SK-N-SH (cell line): ENCODE measurements at regions not wholly inside any gene's neighbourhood (a gene's known extent, or its start where the extent isn't known, plus 50 kb on each side); places are given as distances from the start of the nearest gene placed in this dataset.

ENCODE experiments used
- CTCF ChIA-PET: fragments of 300-600, 350-600 bp; formaldehyde crosslinking; extraction: SDS; loops from one replicate; lab custom pipeline; 2021; lab: Yijun Ruan, JAX
- POLR2A ChIA-PET: fragments of 350-600 bp; sonication (Branson Sonifier 250); formaldehyde crosslinking; extraction: SDS; loops from one replicate; lab custom pipeline; 2020; ENCODE audit warnings: antibody characterized with exemption, inconsistent platforms; lab: Yijun Ruan, JAX
- DNase-seq: peaks from one replicate; pipeline ENCODE4 v3.0.0; 2012
- H2AFZ ChIP-seq: fragments of 200-600 bp; sonication (generic); 2 replicates; pipeline ENCODE4 v1.8.1; 2016; ENCODE audit warnings: antibody characterized with exemption, mild to moderate bottlenecking, low read depth
- H3F3A ChIP-seq: fragments of 200-600 bp; sonication (generic); replicated peaks from 2 replicates; pipeline ENCODE3; 2016; ENCODE audit warnings: antibody characterized with exemption, mild to moderate bottlenecking; ENCODE audit not compliant: insufficient read depth
- H3K27ac ChIP-seq, 2 experiments: fragments of 200-500 bp in 1 of 2; fragments of 200-600 bp in 1 of 2; sonication (Bioruptor generic) in 1 of 2; sonication (generic), shearing (Covaris generic) in 1 of 2; 2 replicates each; pipeline versions ENCODE4 v1.5.1 to v1.6.1; 2014 to 2016; ENCODE audit warnings: low read depth in 2 of 2, inconsistent platforms in 1 of 2, low read length in 1 of 2, mild to moderate bottlenecking in 1 of 2, mixed read lengths in 1 of 2
- H3K27me3 ChIP-seq: fragments of 200-600 bp; sonication (generic), shearing (Covaris generic); 2 replicates; pipeline ENCODE4 v1.6.1; 2016; ENCODE audit warnings: mixed run types; ENCODE audit not compliant: insufficient read depth
- H3K36me3 ChIP-seq, 2 experiments: fragments of 200-500 bp in 1 of 2; fragments of 200-600 bp in 1 of 2; sonication (Bioruptor generic) in 1 of 2; sonication (generic) in 1 of 2; replicated peaks in 1 of 2; 2 replicates each; pipeline versions ENCODE3 to v1.5.1; 2014 to 2016; ENCODE audit warnings: low read length in 1 of 2, mild to moderate bottlenecking in 1 of 2; ENCODE audit not compliant: insufficient read depth in 2 of 2, control insufficient read depth in 1 of 2
- H3K4me1 ChIP-seq, 2 experiments: fragments of 200-500 bp in 1 of 2; fragments of 200-600 bp in 1 of 2; sonication (Bioruptor generic) in 1 of 2; sonication (generic), shearing (Covaris generic) in 1 of 2; 2 replicates each; pipeline versions ENCODE4 v1.5.1 to v1.6.1; 2014 to 2016; ENCODE audit warnings: low read depth in 1 of 2, low read length in 1 of 2, mixed run types in 1 of 2; ENCODE audit not compliant: insufficient read depth in 2 of 2, control insufficient read depth in 1 of 2
- H3K4me2 ChIP-seq: fragments of 200-600 bp; sonication (generic), shearing (Covaris generic); 2 replicates; pipeline ENCODE4 v1.6.1; 2017; ENCODE audit warnings: mixed run types
- H3K4me3 ChIP-seq, 2 experiments: fragments of 200-500 bp in 1 of 2; fragments of 200-600 bp in 1 of 2; sonication (Bioruptor generic) in 1 of 2; sonication (generic), shearing (Covaris generic) in 1 of 2; 2 replicates each; pipeline versions ENCODE4 v1.5.1 to v1.8.1; 2014 to 2016; ENCODE audit warnings: low read depth in 2 of 2, inconsistent platforms in 1 of 2, low read length in 1 of 2, mild to moderate bottlenecking in 1 of 2, mixed read lengths in 1 of 2, moderate library complexity in 1 of 2
- H3K79me2 ChIP-seq: fragments of 200-600 bp; sonication (generic); 2 replicates; pipeline ENCODE4 v1.8.1; 2017; ENCODE audit warnings: mild to moderate bottlenecking; ENCODE audit not compliant: insufficient read depth
- H3K9ac ChIP-seq: fragments of 200-600 bp; sonication (generic); 2 replicates; pipeline ENCODE4 v1.6.1; 2017; ENCODE audit warnings: mixed run types
- H3K9me2 ChIP-seq: fragments of 200-600 bp; sonication (generic); 2 replicates; pipeline ENCODE4 v1.6.1; 2017; ENCODE audit warnings: mixed run types
- H3K9me3 ChIP-seq: fragments of 200-600 bp; sonication (generic); 2 replicates; pipeline ENCODE4 v1.6.1; 2017; ENCODE audit warnings: mixed run types, mild to moderate bottlenecking, moderate library complexity
- H4K20me1 ChIP-seq: fragments of 200-600 bp; sonication (generic); 2 replicates; pipeline ENCODE4 v1.6.1; 2017; ENCODE audit warnings: mild to moderate bottlenecking, mixed run types; ENCODE audit not compliant: insufficient read depth
- CHD2 ChIP-seq: fragments of 150-350 bp; IDR thresholded peaks from 2 replicates; pipeline ENCODE4 v1.6.1; 2018; ENCODE audit warnings: low read length; ENCODE audit not compliant: partially characterized antibody
- FOXJ3 ChIP-seq: sonication (generic); formaldehyde crosslinking; IDR thresholded peaks from 2 replicates; pipeline ENCODE4 v1.5.1; 2020; ENCODE audit warnings: mild to moderate bottlenecking, missing genetic modification reagents
- MAX ChIP-seq: IDR thresholded peaks from 2 replicates; pipeline ENCODE4 v1.4.0; 2012; ENCODE audit warnings: low read depth
- MXI1 ChIP-seq: IDR thresholded peaks from 2 replicates; pipeline ENCODE4 v1.6.1; 2012; ENCODE audit warnings: mild to moderate bottlenecking, low read depth, low read length, improper control_type of control experiment
- POLR2AphosphoS5 ChIP-seq: IDR thresholded peaks from 2 replicates; pipeline ENCODE4 v1.6.1; 2012; ENCODE audit warnings: low read depth, low read length
- RCOR1 ChIP-seq: fragments of 150-350 bp; IDR thresholded peaks from 2 replicates; pipeline ENCODE4 v1.6.1; 2017; ENCODE audit warnings: antibody characterized with exemption, low read length
- REST ChIP-seq: IDR thresholded peaks from 2 replicates; pipeline ENCODE4 v1.6.1; 2012; ENCODE audit warnings: mild to moderate bottlenecking, low read depth, low read length, moderate library complexity
- RXRA ChIP-seq: IDR thresholded peaks from 2 replicates; pipeline ENCODE4 v1.4.0; 2012; ENCODE audit warnings: low read depth, mild to moderate bottlenecking, borderline replicate concordance
- TCF12 ChIP-seq: IDR thresholded peaks from 2 replicates; pipeline ENCODE4 v1.4.0; 2012
- USF1 ChIP-seq: IDR thresholded peaks from 2 replicates; pipeline ENCODE4 v1.4.0; 2012; ENCODE audit warnings: low read depth, borderline replicate concordance
- USF2 ChIP-seq: fragments of 150-350 bp; IDR thresholded peaks from 2 replicates; pipeline ENCODE4 v1.6.1; 2017; ENCODE audit warnings: antibody characterized with exemption, low read length, low read depth, borderline replicate concordance
- ZBTB33 ChIP-seq: IDR thresholded peaks from 2 replicates; pipeline ENCODE4 v1.4.0; 2012; ENCODE audit warnings: low read depth, borderline replicate concordance
- WGBS: methylation state at CpG from one replicate; pipeline ENCODE4 v1.1.6; 2017; ENCODE audit warnings: low lambda C conversion rate; 5-methylcytosine and 5-hydroxymethylcytosine counted together

DNA sequence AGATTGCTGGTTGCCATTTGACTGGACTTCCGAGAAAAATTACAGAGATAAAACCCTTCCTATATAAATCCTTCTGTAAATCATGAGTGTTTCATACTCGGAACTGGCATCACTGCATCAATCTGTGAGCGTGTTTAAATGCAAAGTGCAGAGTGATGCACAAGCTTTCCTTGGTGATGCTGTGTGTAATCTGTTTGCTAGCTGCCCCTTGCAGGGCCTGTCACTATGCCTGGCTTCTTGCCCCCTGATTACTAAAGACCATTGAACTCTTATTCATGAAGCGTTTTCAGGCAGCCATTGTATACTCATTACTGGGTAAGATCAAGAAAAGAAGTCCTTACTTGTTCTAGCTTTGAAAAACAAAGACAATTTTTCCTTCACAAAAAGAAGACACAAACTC, 266.9 kb upstream of the FANCL start:
- Histone ChIP-seq H3F3A (no peaks in the 10 kb centered on the region), H3K9me2 (no peaks in the 10 kb centered on the region), H4K20me1 (no peaks in the 10 kb centered on the region), H3K79me2 (no peaks in the 10 kb centered on the region), H3K4me3 (no peak overlapping the region), H3K4me2 (no peak overlapping the region), H2AFZ (no peak overlapping the region), H3K27ac (no peak overlapping the region), H3K9ac (no peak overlapping the region), H3K36me3 (no peaks in the 10 kb centered on the region), H3K4me1 (no peaks in the 10 kb centered on the region), H3K27me3 (no peaks in the 10 kb centered on the region), H3K9me3 (no peaks in the 10 kb centered on the region)
- ChIA-PET POLR2A (no interaction called here), CTCF (interaction anchor here (1.0 kb wide), 1 partner anchor 63 kb away, joined by 3 read pairs; no protein-coding TSS in a partner anchor)
- TF ChIP-seq MAX = no peak
- TF ChIP-seq TCF12 = no peak
- no peak for TF ChIP-seq FOXJ3
- no peak for TF ChIP-seq USF2
- TF ChIP-seq CHD2 = no peak
- no peak for TF ChIP-seq RCOR1
- TF ChIP-seq USF1 = no peak
- no peak for TF ChIP-seq ZBTB33
- TF ChIP-seq MXI1 = no peak
- no peak for TF ChIP-seq POLR2AphosphoS5
- TF ChIP-seq REST = no peak
- TF ChIP-seq RXRA = no peak
- WGBS = 50% methylated on average over 4 of the region's 4 CpGs
- DNase-seq = no peak
